GM12892 (cell line): ENCODE measurements at regions not wholly inside any gene's neighbourhood (a gene's known extent, or its start where the extent isn't known, plus 50 kb on each side); places are given as distances from the start of the nearest gene placed in this dataset.

Experiments
- POLR2A ChIP-seq: IDR thresholded peaks from 2 replicates; pipeline ENCODE4 v1.6.1; 2011; ENCODE audit warnings: low read depth, low read length, control low read depth
- TAF1 ChIP-seq: IDR thresholded peaks from 2 replicates; pipeline ENCODE4 v1.6.1; 2011; ENCODE audit warnings: low read depth, mild to moderate bottlenecking, control low read depth, low read length, borderline replicate concordance

DNA sequence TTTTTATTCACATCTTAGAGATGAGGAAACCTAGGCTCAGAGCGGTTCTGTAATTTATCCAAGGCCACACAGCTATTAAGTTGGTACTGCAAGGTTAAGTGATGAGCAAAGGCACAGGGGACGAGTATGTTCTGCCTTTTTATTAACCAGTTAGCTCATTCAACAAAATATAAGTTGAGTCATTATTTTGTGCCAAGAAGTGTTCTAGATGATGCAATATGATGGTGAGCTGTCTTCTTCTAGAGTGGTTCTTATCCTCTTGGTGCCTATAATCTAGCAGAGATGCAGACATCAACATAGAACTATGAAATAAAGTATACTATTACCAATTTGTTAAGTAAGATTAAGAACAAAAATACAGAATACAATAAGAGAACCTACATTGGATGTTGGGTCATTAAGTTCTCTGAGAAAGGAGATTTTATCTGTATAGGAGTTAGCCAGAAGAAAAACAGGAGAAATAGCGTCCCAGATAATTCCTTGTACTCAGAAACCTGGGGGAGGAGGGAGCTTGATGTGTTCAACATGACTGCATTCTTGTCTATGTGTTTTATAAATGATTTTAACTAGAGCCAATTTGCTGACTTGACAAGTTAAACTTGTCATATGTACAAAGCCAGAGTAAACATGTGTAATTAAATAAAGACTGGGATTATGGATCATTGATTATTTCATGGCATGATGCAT, 122.3 kb downstream of the TBXT start:
- TF ChIP-seq POLR2A (no peak), TAF1 (no peak)
